Endothelial cell of umbilical vein (primary cell): ENCODE measurements at regions not wholly inside any gene's neighbourhood (a gene's known extent, or its start where the extent isn't known, plus 50 kb on each side); places are given as distances from the start of the nearest gene placed in this dataset.

Experiments
- BruUV-seq: library from RNA; stranded (reverse); fragments of 400-500 nt; replicated peaks from 2 replicates; lab custom pipeline; 2021; lab: Mats Ljungman, UMichigan
- CTCF ChIA-PET: fragments of 300-600, 350-600 bp; sonication (Branson Sonifier 250); formaldehyde crosslinking; loops from one replicate; lab custom pipeline; 2021; ENCODE audit warnings: antibody characterized with exemption, inconsistent platforms; lab: Charles Lee
- POLR2A ChIA-PET: fragments of 300-600, 350-600 bp; sonication (Branson Sonifier 250); formaldehyde crosslinking; loops from one replicate; lab custom pipeline; 2021; ENCODE audit warnings: antibody characterized with exemption, inconsistent platforms; lab: Charles Lee
- DNase-seq: peaks from one replicate; pipeline ENCODE4 v3.0.0-alpha.2; 2011; ENCODE audit warnings: low read depth, low spot score
- FAIRE-seq: peaks from 2 replicates; lab custom pipeline; 2011; peaks lifted over from hg19 to GRCh38; lab: Jason Lieb, UNC
- H2AFZ ChIP-seq: 2 replicates; pipeline ENCODE4 v1.6.0; 2012; ENCODE audit warnings: low read depth, low read length, control low read depth, inconsistent platforms
- H3K27ac ChIP-seq: 2 replicates; pipeline ENCODE4 v1.5.1; 2011; ENCODE audit warnings: low read depth, mild to moderate bottlenecking, control low read depth, low read length, moderate library complexity; ENCODE audit not compliant: insufficient read depth
- H3K27me3 ChIP-seq, 2 experiments: 2 replicates each; pipeline versions ENCODE4 v1.6.0 to v1.6.1; 2011; ENCODE audit warnings: low read length in 2 of 2, mixed read lengths in 1 of 2; ENCODE audit not compliant: control insufficient read depth in 2 of 2, insufficient read depth in 2 of 2
- H3K36me3 ChIP-seq, 2 experiments: 2 replicates in 1 of 2; 3 replicates in 1 of 2; pipeline ENCODE4 v1.5.1; 2011; ENCODE audit warnings: low read length in 2 of 2, mild to moderate bottlenecking in 1 of 2, moderate library complexity in 1 of 2; ENCODE audit not compliant: control insufficient read depth in 2 of 2, insufficient read depth in 2 of 2; ENCODE audit errors: extremely low read depth in 1 of 2
- H3K4me1 ChIP-seq: 3 replicates; pipeline ENCODE4 v1.5.1; 2011; ENCODE audit warnings: mild to moderate bottlenecking, low read length; ENCODE audit not compliant: control insufficient read depth, insufficient read depth; ENCODE audit errors: extremely low read depth
- H3K4me2 ChIP-seq: 2 replicates; pipeline ENCODE4 v1.6.1; 2011; ENCODE audit warnings: low read length, control low read depth, mixed read lengths; ENCODE audit not compliant: insufficient read depth
- H3K4me3 ChIP-seq, 3 experiments: fragments of 200-600 bp in 1 of 3; sonication (generic), shearing (Covaris generic) in 1 of 3; replicated peaks in 1 of 3; 2 replicates each; pipeline ENCODE4 v1.5.1; 2011 to 2016; ENCODE audit warnings: control low read depth in 3 of 3, low read length in 3 of 3, mild to moderate bottlenecking in 2 of 3, inconsistent platforms in 1 of 3, low read depth in 1 of 3, moderate library complexity in 1 of 3; ENCODE audit not compliant: insufficient read depth in 1 of 3
- H3K79me2 ChIP-seq: 2 replicates; pipeline ENCODE4 v1.6.0; 2012; ENCODE audit warnings: low read length, inconsistent platforms; ENCODE audit not compliant: control insufficient read depth, insufficient read depth
- H3K9ac ChIP-seq: replicated peaks from 2 replicates; pipeline ENCODE3; 2011; ENCODE audit warnings: low read length, control low read depth; ENCODE audit not compliant: insufficient read depth; ENCODE audit errors: extremely low read depth
- H3K9me1 ChIP-seq: replicated peaks from 3 replicates; pipeline ENCODE4 v1.6.0; 2011; ENCODE audit warnings: mild to moderate bottlenecking, low read length; ENCODE audit not compliant: control insufficient read depth, insufficient read depth; ENCODE audit errors: extremely low read depth
- H3K9me3 ChIP-seq: replicated peaks from 2 replicates; pipeline ENCODE4 v1.5.1; 2012; ENCODE audit warnings: low read length, inconsistent platforms; ENCODE audit not compliant: control insufficient read depth, insufficient read depth
- H4K20me1 ChIP-seq: replicated peaks from 2 replicates; pipeline ENCODE3; 2011; ENCODE audit warnings: mild to moderate bottlenecking, low read length; ENCODE audit not compliant: control insufficient read depth, insufficient read depth; ENCODE audit errors: extremely low read depth
- CTCF ChIP-seq, 2 donors: IDR thresholded peaks; 1 replicate in 1 of 2; 2 replicates in 1 of 2; pipeline ENCODE4 v1.5.1; 2011; ENCODE audit warnings: low read length in 2 of 2, mild to moderate bottlenecking in 2 of 2, moderate library complexity in 2 of 2, control low read depth in 1 of 2, inconsistent platforms in 1 of 2, low read depth in 1 of 2; ENCODE audit not compliant: insufficient read depth in 1 of 2; ENCODE audit errors: extremely low read depth in 1 of 2
- EZH2 ChIP-seq: IDR thresholded peaks from 2 replicates; pipeline ENCODE4 v1.6.1; 2012; ENCODE audit warnings: borderline replicate concordance, low read depth, mild to moderate bottlenecking, moderate library complexity, low read length, inconsistent platforms; ENCODE audit not compliant: severe bottlenecking
- FOS ChIP-seq: IDR thresholded peaks from 2 replicates; pipeline ENCODE4 v1.6.1; 2011; ENCODE audit warnings: mild to moderate bottlenecking, low read length, moderate library complexity, borderline replicate concordance; ENCODE audit not compliant: insufficient read depth
- GATA2 ChIP-seq: IDR thresholded peaks from 2 replicates; pipeline ENCODE4 v1.7.0; 2011; ENCODE audit warnings: low read depth, mild to moderate bottlenecking, moderate library complexity, mixed read lengths, low read length; ENCODE audit not compliant: insufficient read length, insufficient read depth
- JUN ChIP-seq: IDR thresholded peaks from 2 replicates; pipeline ENCODE4 v1.6.1; 2011; ENCODE audit warnings: borderline replicate concordance, low read depth; ENCODE audit not compliant: insufficient read length, insufficient read depth
- MYC ChIP-seq: IDR thresholded peaks from one replicate; pipeline ENCODE4 v1.6.1; 2011; ENCODE audit warnings: mild to moderate bottlenecking, low read depth, low read length
- POLR2A ChIP-seq: IDR thresholded peaks from 2 replicates; pipeline ENCODE4 v1.6.1; 2012; ENCODE audit warnings: low read depth, mild to moderate bottlenecking, control low read depth, low read length
- POLR2AphosphoS5 ChIP-seq: IDR thresholded peaks from 2 replicates; pipeline ENCODE4 v1.6.1; 2012; ENCODE audit warnings: low read depth, mild to moderate bottlenecking, control low read depth, low read length, moderate library complexity; ENCODE audit not compliant: insufficient read depth
- dilution Hi-C: fragments of 300-500 bp; cut with MboI; formaldehyde crosslinking; loops from one replicate; pipeline ENCODE4 v1.15.0; 2019; ENCODE audit warnings: low sequenced_read_pairs; ENCODE audit not compliant: extremely low pct_ligation_motif_present
- intact Hi-C: fragments of 100-400 bp; cut with micrococcal nuclease; formaldehyde crosslinking; loops from one replicate; pipeline ENCODE4 v1.10.0; 2022
- TF ChIP-seq, protein P1 (sequence below): IDR thresholded peaks from 2 replicates; pipeline ENCODE4 v1.6.1; 2011; ENCODE audit not compliant: insufficient read depth, insufficient read length

DNA sequence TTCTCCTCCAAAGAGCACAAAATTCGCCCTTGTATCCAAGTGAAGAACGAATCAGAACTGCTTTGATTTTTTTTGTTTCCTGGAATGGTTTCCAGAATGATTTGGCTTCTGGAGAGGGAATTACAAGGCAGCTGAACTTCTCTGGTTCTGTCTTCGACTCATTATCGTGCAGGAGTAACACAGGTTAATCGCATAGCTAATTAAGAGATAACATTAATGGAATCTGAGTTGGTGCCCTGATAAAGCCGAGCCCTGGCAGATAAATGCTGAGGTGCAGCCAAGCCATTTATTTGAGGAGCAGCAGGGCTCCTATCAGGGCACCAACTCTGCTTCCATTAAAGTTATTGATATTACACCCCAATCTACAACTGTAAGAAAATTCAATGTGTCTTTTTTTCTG is 433.7 kb downstream of the ZNF521 start:
- CTCF ChIA-PET, result interaction anchor here (0.8 kb wide), 1 partner anchor 977 kb away, joined by 3 read pairs; no protein-coding TSS in a partner anchor
- POLR2A ChIA-PET, result no interaction called here
- peaks cover 36% of the 10 kb centered on the region for H3K4me1 ChIP-seq
- no peak overlapping the region for H3K4me2 ChIP-seq
- H4K20me1 ChIP-seq, result no peaks in the 10 kb centered on the region
- no peak for FAIRE-seq
- H3K27me3 ChIP-seq, result no peaks in the 10 kb centered on the region
- no peak overlapping the region for H2AFZ ChIP-seq
- H3K79me2 ChIP-seq, result no peaks in the 10 kb centered on the region
- BruUV-seq, result no TSS peak
- DNase-seq, result no peak
- dilution Hi-C loops (no loop called here), intact Hi-C loops (no loop called here)
- TF ChIP-seq POLR2AphosphoS5 (no peak), CTCF (IDR thresholded peaks at IDR 0.05; ENCODE audit: extremely low read depth in 1 of 2, insufficient read depth in 1 of 2, low read depth in 1 of 2, low read length in 2 of 2) (no peak), FOS (no peak), GATA2 (no peak), MYC (no peak), JUN (no peak), EZH2 (no peak), POLR2A (no peak)
- TF ChIP-seq, protein P1, sequence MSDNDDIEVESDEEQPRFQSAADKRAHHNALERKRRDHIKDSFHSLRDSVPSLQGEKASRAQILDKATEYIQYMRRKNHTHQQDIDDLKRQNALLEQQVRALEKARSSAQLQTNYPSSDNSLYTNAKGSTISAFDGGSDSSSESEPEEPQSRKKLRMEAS, result no peak
- no peak overlapping the region for H3K9ac ChIP-seq
- H3K27ac ChIP-seq, result no peak overlapping the region
- no peaks in the 10 kb centered on the region for H3K36me3 ChIP-seq
- no peak overlapping the region for H3K4me3 ChIP-seq
- H3K9me3 ChIP-seq, result no peaks in the 10 kb centered on the region
- H3K9me1 ChIP-seq, result no peaks in the 10 kb centered on the region
